ENCODE measurements at regions not wholly inside any gene's neighbourhood (a gene's known extent, or its start where the extent isn't known, plus 50 kb on each side); places are given as distances from the start of the nearest gene placed in this dataset.

DNA sequence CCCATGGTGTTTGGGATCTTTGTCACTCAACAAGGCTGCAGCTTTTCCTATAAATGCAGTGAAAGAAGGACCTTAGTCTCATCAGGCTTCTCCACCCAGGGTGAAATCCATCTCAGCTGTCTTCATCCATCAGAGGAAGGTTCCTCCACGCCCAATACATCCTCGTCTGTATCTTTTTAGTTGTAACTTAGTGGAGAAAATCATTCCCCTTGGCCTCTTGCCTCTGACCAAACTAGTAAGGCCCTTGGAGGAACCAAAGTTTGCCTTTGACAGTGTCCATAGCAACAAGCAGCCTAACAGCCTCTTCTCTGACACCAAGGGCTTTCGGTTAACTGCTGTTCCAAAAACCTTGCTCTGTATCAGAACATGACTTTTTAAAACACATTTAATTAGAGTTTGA, 230.3 kb upstream of the ECI2 start:
- TF ChIP-seq EP300 (IDR thresholded peaks at IDR 0.05; ENCODE audit: low read length) (no peak), MTF1 (CRISPR knock-in tag; IDR thresholded peaks at IDR 0.05; ENCODE audit: borderline replicate concordance) (no peak), SMAD1 (IDR thresholded peaks at IDR 0.05; ENCODE audit: low read depth, low read length, partially characterized antibody) (no peak), NRF1 (conservative IDR thresholded peaks at IDR 0.05 in 1 of 2, IDR thresholded peaks at IDR 0.05 in 1 of 2) (no peak), ZFPM2 (CRISPR knock-in tag; IDR thresholded peaks at IDR 0.05) (no peak), RFX1 (IDR thresholded peaks at IDR 0.05) (peak; percentile 44; the same call in 1 of the 2 replicates)
- TF ChIP-seq, protein P1, sequence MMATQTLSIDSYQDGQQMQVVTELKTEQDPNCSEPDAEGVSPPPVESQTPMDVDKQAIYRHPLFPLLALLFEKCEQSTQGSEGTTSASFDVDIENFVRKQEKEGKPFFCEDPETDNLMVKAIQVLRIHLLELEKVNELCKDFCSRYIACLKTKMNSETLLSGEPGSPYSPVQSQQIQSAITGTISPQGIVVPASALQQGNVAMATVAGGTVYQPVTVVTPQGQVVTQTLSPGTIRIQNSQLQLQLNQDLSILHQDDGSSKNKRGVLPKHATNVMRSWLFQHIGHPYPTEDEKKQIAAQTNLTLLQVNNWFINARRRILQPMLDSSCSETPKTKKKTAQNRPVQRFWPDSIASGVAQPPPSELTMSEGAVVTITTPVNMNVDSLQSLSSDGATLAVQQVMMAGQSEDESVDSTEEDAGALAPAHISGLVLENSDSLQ (IDR thresholded peaks at IDR 0.05) = no peak
- BruUV-seq (replicated peaks) = no TSS peak
- H2AFZ ChIP-seq (ENCODE audit: low read depth, low read length) = no peak overlapping the region
- H4K20me1 ChIP-seq (replicated peaks; ENCODE audit: control insufficient read depth, insufficient read depth, low read length) = 0 out of 2 replicates have a peak, but pooled peaks cover 4% of the 10 kb centered on the region
- no peaks in the 10 kb centered on the region for H3K36me3 ChIP-seq (ENCODE audit: control insufficient read depth, insufficient read depth, low read length)
- FAIRE-seq (no peak), DNase-seq (ENCODE audit: extremely low read depth in 1 of 4, low spot score in 3 of 4) (no peak), ATAC-seq (no peak)
- H3K9me1 ChIP-seq (ENCODE audit: control insufficient read depth, insufficient read depth, low read length) = no peaks in the 10 kb centered on the region
- H3K9ac ChIP-seq (ENCODE audit: insufficient read depth in 1 of 2, low read depth in 2 of 2, low read length in 2 of 2) = no peak overlapping the region
- POLR2A ChIA-PET = no interaction called here
- peaks cover 0 to 2% of the 10 kb centered on the region in 2 experiments; a peak in 4 of 5 replicates for H3K4me1 ChIP-seq (replicated peaks in 1 of 2; ENCODE audit: control insufficient read depth in 2 of 2, insufficient read depth in 2 of 2, low read length in 2 of 2)
- in situ Hi-C loops (cut with MboI) = no loop called here
- no peak overlapping the region for H3K4me2 ChIP-seq (ENCODE audit: insufficient read depth, low read length)
- H3K79me2 ChIP-seq (ENCODE audit: control insufficient read depth, insufficient read depth, low read length) = no peaks in the 10 kb centered on the region
- H3K27ac ChIP-seq (ENCODE audit: extremely low read depth, low read depth, low read length) = no peak overlapping the region
- intact Hi-C loops (cut with micrococcal nuclease) = no loop called here
- CTCF ChIA-PET (ENCODE audit: low intra/inter-chr PET ratio) = no interaction called here
- H3K27me3 ChIP-seq (ENCODE audit: control insufficient read depth in 2 of 2, insufficient read depth in 2 of 2, low read length in 2 of 2) = peaks cover 27 to 30% of the 10 kb centered on the region in 2 experiments
- no peak overlapping the region for H3K4me3 ChIP-seq
- 5% methylated on average over 3 of the region's 3 CpGs for WGBS (ENCODE audit: insufficient coverage, low coverage, missing lambda C conversion rate)
- no peaks in the 10 kb centered on the region for H3K9me3 ChIP-seq (replicated peaks; ENCODE audit: control insufficient read depth, insufficient read depth, low read depth, low read length)

Measured in K562 (cell line).